ENCODE measurements at regions not wholly inside any gene's neighbourhood (a gene's known extent, or its start where the extent isn't known, plus 50 kb on each side); places are given as distances from the start of the nearest gene placed in this dataset.

- Histone ChIP-seq H3K4me1 (ENCODE audit: control insufficient read depth, insufficient read depth, low read length) (no peaks in the 10 kb centered on the region), H3K36me3 (ENCODE audit: control insufficient read depth, insufficient read depth, low read length) (no peaks in the 10 kb centered on the region), H4K5ac (ENCODE audit: low read depth, low read length) (no peak overlapping the region), H3K9me1 (ENCODE audit: insufficient read depth, low read length) (no peaks in the 10 kb centered on the region), H2BK120ac (ENCODE audit: low read depth, low read length) (no peak overlapping the region), H3K79me1 (ENCODE audit: low read depth in 1 of 2, low read length in 2 of 2) (no peaks in the 10 kb centered on the region), H3K27me3 (ENCODE audit: control insufficient read depth, insufficient read depth, low read length) (no peaks in the 10 kb centered on the region), H3K9me3 (ENCODE audit: control insufficient read depth, insufficient read depth, low read length) (peaks cover 29% of the 10 kb centered on the region), H4K91ac (ENCODE audit: insufficient read depth, low read depth, low read length) (no peak overlapping the region), H4K8ac (ENCODE audit: low read depth in 2 of 2, low read length in 2 of 2) (no peak overlapping the region), H2BK20ac (ENCODE audit: low read depth, low read length) (no peak overlapping the region), H3K23ac (ENCODE audit: low read depth, low read length) (no peak overlapping the region), H3K56ac (ENCODE audit: extremely low read depth, insufficient read depth, low read length) (no peak overlapping the region), H2BK5ac (ENCODE audit: low read depth, low read length, poor library complexity, severe bottlenecking) (no peak overlapping the region), H3K14ac (replicated peaks; ENCODE audit: low read depth, low read length) (no peak overlapping the region), H3K4me2 (ENCODE audit: low read depth, low read length) (no peak overlapping the region), H3K4ac (ENCODE audit: low read depth, low read length) (no peak overlapping the region), H3K18ac (ENCODE audit: low read depth, low read length) (no peak overlapping the region), H4K20me1 (ENCODE audit: insufficient read depth, low read length) (no peaks in the 10 kb centered on the region), H3K27ac (ENCODE audit: insufficient read depth, low read length) (no peak overlapping the region), H2AK9ac (replicated peaks; ENCODE audit: low read depth, low read length, poor library complexity) (no peak overlapping the region), H3K9ac (ENCODE audit: low read depth, low read length) (no peak overlapping the region), H2BK15ac (ENCODE audit: low read depth, low read length) (no peak overlapping the region), H3K4me3 (ENCODE audit: insufficient read depth, low read depth, low read length) (no peak overlapping the region), H2AFZ (replicated peaks; ENCODE audit: low read length, poor library complexity) (no peak overlapping the region), H2AK5ac (ENCODE audit: low read depth, low read length) (no peak overlapping the region)
- no TSS peak for BruUV-seq (replicated peaks)
- POLR2A ChIA-PET (ENCODE audit: unreplicated experiment): no interaction called here
- TF ChIP-seq CTCF (conservative IDR thresholded peaks at IDR 0.05; ENCODE audit: low read depth, low read length) (no peak), MAZ (IDR thresholded peaks at IDR 0.05; ENCODE audit: borderline replicate concordance, low read depth, low read length) (no peak), NFE2L2 (IDR thresholded peaks at IDR 0.05; ENCODE audit: low read depth, low read length) (no peak), POLR2A (IDR thresholded peaks at IDR 0.05; ENCODE audit: low read depth, low read length) (no peak), SMC3 (IDR thresholded peaks at IDR 0.05; ENCODE audit: low read depth, low read length) (no peak), MAFK (IDR thresholded peaks at IDR 0.05; ENCODE audit: low read depth, low read length) (no peak), ELK1 (IDR thresholded peaks at IDR 0.05; ENCODE audit: borderline replicate concordance, low read depth, low read length) (no peak), RAD21 (IDR thresholded peaks at IDR 0.05; ENCODE audit: low read length) (no peak)
- intact Hi-C loops (cut with micrococcal nuclease) (no loop called here), dilution Hi-C loops (cut with HindIII; ENCODE audit: low sequenced_read_pairs, unreplicated experiment) (no loop called here), in situ Hi-C loops (cut with MboI; ENCODE audit: low sequenced_read_pairs) (no loop called here)
- CTCF ChIA-PET: no interaction called here
- 69% methylated on average over 8 of the region's 26 CpGs; no CpG with 5 or more reads in 1 of the 2 experiments for WGBS, 2 experiments (ENCODE audit: extremely low coverage in 2 of 2, insufficient read length in 1 of 2)
- no peak for DNase-seq
- no peak for ATAC-seq (ENCODE audit: low read depth)
Measured at GRCh38 chr7:156022483-156023459, 210.5 kb upstream of the SHH start.
